Prostate gland (tissue), 2 donors: ENCODE measurements at regions not wholly inside any gene's neighbourhood (a gene's known extent, or its start where the extent isn't known, plus 50 kb on each side); places are given as distances from the start of the nearest gene placed in this dataset.

Source experiments
- CTCF ChIP-seq, 4 experiments: fragments of 200-600 bp in 2 of 4; fragments of 450-650 bp in 2 of 4; sonication (generic) in 2 of 4; IDR thresholded peaks; 1 replicate in 3 of 4; 2 replicates in 1 of 4; pipeline ENCODE4 v1.5.1; 2016 to 2019; ENCODE audit warnings: antibody characterized with exemption in 4 of 4, mild to moderate bottlenecking in 2 of 4, moderate library complexity in 2 of 4
- POLR2A ChIP-seq: fragments of 450-650 bp; IDR thresholded peaks from one replicate; pipeline ENCODE4 v1.6.1; 2016; ENCODE audit warnings: antibody characterized with exemption, mild to moderate bottlenecking
- POLR2AphosphoS5 ChIP-seq: sonication (generic); formaldehyde crosslinking; IDR thresholded peaks from one replicate; pipeline ENCODE4 v1.6.1; 2017; ENCODE audit warnings: antibody characterized with exemption

- TF ChIP-seq CTCF (IDR thresholded peaks at IDR 0.05) (no peak), POLR2A (no peak), POLR2AphosphoS5 (no peak)
Measured at GRCh38 chr16:22674832-22675191, 139.2 kb upstream of the HS3ST2 start.
